DOHH2 (cell line): ENCODE measurements at regions not wholly inside any gene's neighbourhood (a gene's known extent, or its start where the extent isn't known, plus 50 kb on each side); places are given as distances from the start of the nearest gene placed in this dataset.

ENCODE experiments used
- H3F3A ChIP-seq: fragments of 200-600 bp; sonication (generic), shearing (Covaris generic); 2 replicates; pipeline ENCODE4 v1.6.0; 2016; ENCODE audit warnings: antibody characterized with exemption, mild to moderate bottlenecking; ENCODE audit not compliant: control insufficient read depth, insufficient read depth
- H3K27ac ChIP-seq: fragments of 200-600 bp; sonication (generic); 2 replicates; pipeline ENCODE4 v1.5.1; 2014; ENCODE audit warnings: low read depth, mild to moderate bottlenecking, low read length, moderate library complexity
- H3K27me3 ChIP-seq: fragments of 200-600 bp; sonication (generic); 2 replicates; pipeline ENCODE4 v1.6.1; 2014; ENCODE audit warnings: mild to moderate bottlenecking, low read length, mixed read lengths; ENCODE audit not compliant: control insufficient read depth
- H3K36me3 ChIP-seq: fragments of 200-600 bp; sonication (generic); 2 replicates; pipeline ENCODE4 v1.6.1; 2014; ENCODE audit warnings: mild to moderate bottlenecking, low read length, moderate library complexity, mixed read lengths; ENCODE audit not compliant: control insufficient read depth
- H3K4me1 ChIP-seq: fragments of 200-600 bp; sonication (generic); 2 replicates; pipeline ENCODE4 v1.6.1; 2014; ENCODE audit warnings: mild to moderate bottlenecking, low read length, mixed read lengths; ENCODE audit not compliant: control insufficient read depth
- H3K4me2 ChIP-seq: fragments of 200-600 bp; sonication (generic); 2 replicates; pipeline ENCODE4 v1.6.0; 2014; ENCODE audit warnings: mild to moderate bottlenecking, low read length, moderate library complexity
- H3K4me3 ChIP-seq: fragments of 200-600 bp; sonication (generic); 2 replicates; pipeline ENCODE4 v1.5.1; 2014; ENCODE audit warnings: mild to moderate bottlenecking, low read length, mixed read lengths
- H3K79me2 ChIP-seq: fragments of 200-600 bp; sonication (generic); 2 replicates; pipeline ENCODE4 v1.6.1; 2014; ENCODE audit warnings: mild to moderate bottlenecking, low read length, mixed read lengths; ENCODE audit not compliant: control insufficient read depth
- H3K9me2 ChIP-seq: fragments of 200-600 bp; sonication (generic); replicated peaks from 2 replicates; pipeline ENCODE4 v1.6.1; 2014; ENCODE audit warnings: mild to moderate bottlenecking, low read length, mixed read lengths; ENCODE audit not compliant: control insufficient read depth
- H3K9me3 ChIP-seq: fragments of 200-600 bp; sonication (generic); 2 replicates; pipeline ENCODE4 v1.6.1; 2014; ENCODE audit warnings: antibody characterized with exemption, low read length, mixed read lengths; ENCODE audit not compliant: control insufficient read depth, insufficient read depth
- H4K20me1 ChIP-seq: fragments of 200-600 bp; sonication (generic); 2 replicates; pipeline ENCODE4 v1.6.0; 2014; ENCODE audit warnings: low read depth, mild to moderate bottlenecking, antibody characterized with exemption, low read length, moderate library complexity; ENCODE audit not compliant: control insufficient read depth, insufficient read depth
- EZH2phosphoT487 ChIP-seq: fragments of 200-600 bp; sonication (generic); IDR thresholded peaks from 2 replicates; pipeline ENCODE4 v1.6.1; 2017; ENCODE audit warnings: borderline replicate concordance, mild to moderate bottlenecking, antibody characterized with exemption, low read length, moderate library complexity, mixed read lengths
- TF ChIP-seq, protein P1 (sequence below): fragments of 200-600 bp; sonication (generic); IDR thresholded peaks from one replicate; pipeline ENCODE4 v1.5.1; 2014; ENCODE audit warnings: antibody characterized with exemption, mild to moderate bottlenecking, low read depth, low read length; ENCODE audit not compliant: poor library complexity, severe bottlenecking

DNA sequence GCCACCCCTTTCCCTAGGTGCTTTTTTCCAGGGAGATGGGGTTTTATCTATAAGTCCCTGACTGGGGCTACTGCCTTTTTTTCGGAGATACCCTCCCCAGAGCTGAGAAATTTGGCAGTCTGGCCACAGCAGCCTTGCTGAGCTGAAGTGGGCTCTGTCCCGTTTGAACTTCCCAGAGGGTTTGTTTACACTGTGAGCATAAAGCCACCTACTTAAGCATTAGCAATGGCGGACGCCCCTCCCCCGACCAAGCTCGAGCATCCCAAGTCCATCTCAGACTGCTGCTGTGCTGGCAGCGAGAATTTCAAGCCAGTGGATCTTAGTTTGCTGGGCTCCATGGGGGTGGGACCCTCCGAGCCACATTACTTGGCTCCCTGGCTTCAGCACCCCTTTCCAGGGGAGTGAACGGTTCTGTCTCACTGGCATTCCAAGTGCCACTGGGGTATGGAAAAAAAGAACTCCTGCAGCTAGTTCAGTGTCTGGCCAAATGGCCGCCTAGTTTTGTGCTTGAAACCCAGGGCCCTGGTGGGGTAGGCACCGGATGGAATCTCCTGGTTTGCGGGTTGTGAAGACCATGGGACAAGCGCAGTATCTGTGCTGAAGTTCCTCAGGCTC is 456.4 kb upstream of the HTR2C start:
- H3K9me2 ChIP-seq: no peaks in the 10 kb centered on the region
- no peaks in the 10 kb centered on the region for H3K36me3 ChIP-seq
- H3K27me3 ChIP-seq: no peaks in the 10 kb centered on the region
- H3K4me2 ChIP-seq: no peak overlapping the region
- no peak for TF ChIP-seq EZH2phosphoT487
- TF ChIP-seq, protein P1, sequence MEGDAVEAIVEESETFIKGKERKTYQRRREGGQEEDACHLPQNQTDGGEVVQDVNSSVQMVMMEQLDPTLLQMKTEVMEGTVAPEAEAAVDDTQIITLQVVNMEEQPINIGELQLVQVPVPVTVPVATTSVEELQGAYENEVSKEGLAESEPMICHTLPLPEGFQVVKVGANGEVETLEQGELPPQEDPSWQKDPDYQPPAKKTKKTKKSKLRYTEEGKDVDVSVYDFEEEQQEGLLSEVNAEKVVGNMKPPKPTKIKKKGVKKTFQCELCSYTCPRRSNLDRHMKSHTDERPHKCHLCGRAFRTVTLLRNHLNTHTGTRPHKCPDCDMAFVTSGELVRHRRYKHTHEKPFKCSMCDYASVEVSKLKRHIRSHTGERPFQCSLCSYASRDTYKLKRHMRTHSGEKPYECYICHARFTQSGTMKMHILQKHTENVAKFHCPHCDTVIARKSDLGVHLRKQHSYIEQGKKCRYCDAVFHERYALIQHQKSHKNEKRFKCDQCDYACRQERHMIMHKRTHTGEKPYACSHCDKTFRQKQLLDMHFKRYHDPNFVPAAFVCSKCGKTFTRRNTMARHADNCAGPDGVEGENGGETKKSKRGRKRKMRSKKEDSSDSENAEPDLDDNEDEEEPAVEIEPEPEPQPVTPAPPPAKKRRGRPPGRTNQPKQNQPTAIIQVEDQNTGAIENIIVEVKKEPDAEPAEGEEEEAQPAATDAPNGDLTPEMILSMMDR: no peak
- H3F3A ChIP-seq: no peaks in the 10 kb centered on the region
- no peak overlapping the region for H3K4me3 ChIP-seq
- H3K79me2 ChIP-seq: no peaks in the 10 kb centered on the region
- H4K20me1 ChIP-seq: no peaks in the 10 kb centered on the region
- no peak overlapping the region for H3K27ac ChIP-seq
- H3K9me3 ChIP-seq: no peaks in the 10 kb centered on the region
- no peaks in the 10 kb centered on the region for H3K4me1 ChIP-seq

DNA sequence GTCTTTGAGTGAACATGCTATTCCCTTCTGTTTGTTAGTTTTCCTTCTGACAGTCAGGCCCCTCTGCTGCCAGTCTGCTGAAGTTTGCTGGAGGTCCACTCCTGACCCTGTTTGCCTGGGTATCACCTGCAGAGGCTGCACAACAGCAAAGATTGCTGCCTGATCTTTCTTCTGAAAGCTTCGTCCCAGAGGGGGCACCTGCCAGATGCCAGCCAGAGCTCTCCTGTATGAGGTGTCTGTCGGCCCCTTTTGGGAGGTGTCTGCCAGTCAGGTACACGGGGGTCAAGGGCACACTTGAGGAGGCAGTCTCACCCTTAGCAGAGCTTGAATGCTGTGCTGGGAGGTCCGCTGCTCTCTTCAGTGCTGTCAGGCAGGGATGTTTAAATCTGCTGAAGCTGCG is 456.9 kb upstream of the HTR2C start:
- Histone ChIP-seq H3K4me3 (no peak overlapping the region), H4K20me1 (no peaks in the 10 kb centered on the region), H3K27me3 (no peaks in the 10 kb centered on the region), H3K79me2 (no peaks in the 10 kb centered on the region), H3K36me3 (no peaks in the 10 kb centered on the region), H3K27ac (no peak overlapping the region), H3K4me2 (no peak overlapping the region), H3F3A (no peaks in the 10 kb centered on the region), H3K9me3 (no peaks in the 10 kb centered on the region), H3K4me1 (no peaks in the 10 kb centered on the region), H3K9me2 (no peaks in the 10 kb centered on the region)
- TF ChIP-seq EZH2phosphoT487: no peak
- TF ChIP-seq, protein P1: no peak

DNA sequence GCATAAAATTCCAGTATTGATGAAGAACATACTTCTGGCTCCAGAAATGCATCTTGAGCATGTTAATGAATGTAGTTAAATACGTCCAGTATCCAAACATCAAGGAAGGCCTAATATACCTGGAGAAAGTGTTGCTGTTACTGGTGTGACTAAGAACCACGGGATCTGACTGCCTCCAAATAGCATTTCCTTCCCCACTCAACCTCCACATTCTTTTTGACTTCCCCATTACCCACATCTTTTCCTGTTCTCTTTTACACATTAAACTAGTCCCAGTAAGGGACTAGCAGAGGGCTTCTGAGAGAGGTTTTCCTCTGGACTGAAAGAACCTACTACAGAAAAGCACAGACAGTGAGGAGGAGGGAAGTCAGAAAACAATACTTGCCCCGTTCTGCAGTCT is 482.8 kb upstream of the HTR2C start:
- Histone ChIP-seq H3K27ac (no peak overlapping the region), H3K4me1 (no peaks in the 10 kb centered on the region), H3K9me3 (no peaks in the 10 kb centered on the region), H3K4me2 (no peak overlapping the region), H4K20me1 (no peaks in the 10 kb centered on the region), H3K36me3 (no peaks in the 10 kb centered on the region), H3K79me2 (no peaks in the 10 kb centered on the region), H3K27me3 (no peaks in the 10 kb centered on the region), H3K9me2 (no peaks in the 10 kb centered on the region), H3F3A (no peaks in the 10 kb centered on the region), H3K4me3 (no peak overlapping the region)
- TF ChIP-seq EZH2phosphoT487: no peak
- TF ChIP-seq, protein P1: no peak
